Epithelial cell of esophagus (primary cell): ENCODE measurements at regions not wholly inside any gene's neighbourhood (a gene's known extent, or its start where the extent isn't known, plus 50 kb on each side); places are given as distances from the start of the nearest gene placed in this dataset.
"Not testable (repeated sequence)": the region's sequence is repeated elsewhere in the genome, so short reads cannot be mapped to it uniquely, and the experiment has no call there.

Source experiments
- DNase-seq: peaks from one replicate; pipeline ENCODE4 v3.0.0; 2010; ENCODE audit warnings: low read depth
- H3K4me3 ChIP-seq: 2 replicates; pipeline ENCODE4 v1.5.1; 2011; ENCODE audit warnings: mild to moderate bottlenecking, low read length, control low read depth
- TF ChIP-seq, protein P1 (sequence below): IDR thresholded peaks from 2 replicates; pipeline ENCODE4 v1.5.1; 2011; ENCODE audit warnings: low read depth, mild to moderate bottlenecking, low read length, control low read depth, inconsistent platforms; ENCODE audit not compliant: insufficient read depth; ENCODE audit errors: missing control alignments

DNA sequence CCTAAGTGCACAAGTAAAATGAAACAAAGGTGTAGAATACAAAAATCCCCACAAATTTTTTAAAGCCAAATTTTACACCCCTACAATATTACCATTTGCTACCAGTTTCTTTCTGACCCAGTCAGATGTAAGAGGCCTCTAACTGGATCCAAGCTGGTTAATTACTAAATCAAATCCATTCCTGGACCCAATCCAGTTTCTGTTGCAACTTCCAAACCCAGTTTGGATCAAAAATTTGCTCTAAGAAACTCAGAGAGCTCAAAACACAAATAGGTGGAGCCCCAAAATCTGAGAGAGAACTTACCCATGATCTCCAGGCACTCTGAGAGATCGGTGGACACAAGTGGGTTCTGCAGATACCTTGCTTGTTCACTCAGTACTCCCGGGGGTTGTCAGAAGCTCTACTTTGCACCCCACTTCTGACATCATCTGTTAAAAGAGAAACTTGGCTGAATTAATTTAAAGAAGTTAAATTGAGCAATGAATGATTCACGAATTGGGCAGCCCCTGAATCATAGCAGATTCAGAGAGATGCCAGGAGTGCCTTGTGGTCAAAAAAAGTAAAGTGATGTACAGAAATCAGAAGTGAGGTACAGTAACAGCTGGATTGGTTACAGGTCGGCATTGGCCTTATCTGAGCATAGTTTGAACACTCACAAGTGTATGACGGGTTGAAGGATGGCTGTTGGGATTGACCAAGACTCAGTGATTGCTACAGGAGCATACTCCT is 448.0 kb downstream of the KCNT2 start:
- DNase-seq = peak; percentile 88
- TF ChIP-seq, protein P1, sequence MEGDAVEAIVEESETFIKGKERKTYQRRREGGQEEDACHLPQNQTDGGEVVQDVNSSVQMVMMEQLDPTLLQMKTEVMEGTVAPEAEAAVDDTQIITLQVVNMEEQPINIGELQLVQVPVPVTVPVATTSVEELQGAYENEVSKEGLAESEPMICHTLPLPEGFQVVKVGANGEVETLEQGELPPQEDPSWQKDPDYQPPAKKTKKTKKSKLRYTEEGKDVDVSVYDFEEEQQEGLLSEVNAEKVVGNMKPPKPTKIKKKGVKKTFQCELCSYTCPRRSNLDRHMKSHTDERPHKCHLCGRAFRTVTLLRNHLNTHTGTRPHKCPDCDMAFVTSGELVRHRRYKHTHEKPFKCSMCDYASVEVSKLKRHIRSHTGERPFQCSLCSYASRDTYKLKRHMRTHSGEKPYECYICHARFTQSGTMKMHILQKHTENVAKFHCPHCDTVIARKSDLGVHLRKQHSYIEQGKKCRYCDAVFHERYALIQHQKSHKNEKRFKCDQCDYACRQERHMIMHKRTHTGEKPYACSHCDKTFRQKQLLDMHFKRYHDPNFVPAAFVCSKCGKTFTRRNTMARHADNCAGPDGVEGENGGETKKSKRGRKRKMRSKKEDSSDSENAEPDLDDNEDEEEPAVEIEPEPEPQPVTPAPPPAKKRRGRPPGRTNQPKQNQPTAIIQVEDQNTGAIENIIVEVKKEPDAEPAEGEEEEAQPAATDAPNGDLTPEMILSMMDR = no peak
- H3K4me3 ChIP-seq = no peak overlapping the region

DNA sequence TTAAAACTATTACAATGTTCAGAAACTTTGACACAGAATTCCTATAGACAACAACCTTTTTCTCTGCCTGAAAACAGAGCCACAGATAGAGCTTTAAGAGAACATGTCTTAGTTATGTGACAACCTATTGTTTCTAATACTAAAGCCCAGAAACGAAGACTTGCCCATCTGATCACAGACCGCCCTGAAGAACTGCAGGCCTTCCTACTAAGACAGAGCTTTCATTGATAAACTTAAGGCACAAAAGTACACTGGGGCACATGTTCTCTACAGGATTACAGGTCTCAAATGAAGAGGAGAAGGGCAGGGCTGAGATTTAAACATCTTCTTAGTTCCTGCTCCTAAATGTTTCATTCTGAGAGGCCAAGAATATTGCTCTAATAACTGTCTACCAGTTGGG is 452.7 kb downstream of the KCNT2 start:
- TF ChIP-seq, protein P1 = no peak
- no peak for DNase-seq
- H3K4me3 ChIP-seq = no peak overlapping the region

DNA sequence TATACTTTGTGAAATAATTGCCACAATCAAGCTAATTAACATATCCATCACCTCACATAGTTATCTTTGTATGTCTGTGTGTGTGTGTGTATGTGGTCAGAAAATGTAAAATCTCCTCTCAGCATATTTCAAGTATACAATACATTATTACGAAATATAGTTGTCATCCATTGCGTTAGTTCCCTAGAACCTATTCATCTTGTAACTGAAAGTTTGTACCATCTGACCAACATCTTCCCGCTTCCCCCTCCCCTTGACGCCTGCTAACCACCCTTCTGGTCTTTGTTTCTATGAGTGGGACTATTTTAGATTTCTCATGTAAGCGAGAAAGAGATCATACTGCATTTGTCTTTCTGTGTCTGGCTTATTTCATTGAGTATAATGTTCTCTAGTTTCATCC is 455.3 kb downstream of the KCNT2 start:
- TF ChIP-seq, protein P1 = no peak
- no peak overlapping the region for H3K4me3 ChIP-seq
- no peak for DNase-seq

DNA sequence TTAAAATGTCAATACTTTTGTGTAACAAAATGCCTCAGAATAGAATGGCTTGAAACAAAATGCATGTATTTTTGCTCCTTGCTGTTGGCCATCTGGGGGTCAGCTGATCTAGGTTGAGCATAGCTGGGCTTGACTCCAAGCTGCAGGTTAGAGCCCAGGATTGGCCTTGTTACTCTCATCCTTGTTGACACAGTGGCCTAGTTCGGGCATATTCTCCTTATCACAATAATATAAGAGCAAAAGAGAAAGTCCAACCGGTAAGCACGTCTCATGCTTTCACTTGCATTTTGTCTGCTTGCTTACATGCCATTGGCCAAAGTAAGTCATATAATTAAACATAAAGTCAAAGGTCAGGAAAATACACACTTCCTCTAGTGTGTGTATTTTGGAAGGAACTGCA is 456.2 kb downstream of the KCNT2 start:
- no peak overlapping the region for H3K4me3 ChIP-seq
- DNase-seq = no peak
- TF ChIP-seq, protein P1 = no peak

DNA sequence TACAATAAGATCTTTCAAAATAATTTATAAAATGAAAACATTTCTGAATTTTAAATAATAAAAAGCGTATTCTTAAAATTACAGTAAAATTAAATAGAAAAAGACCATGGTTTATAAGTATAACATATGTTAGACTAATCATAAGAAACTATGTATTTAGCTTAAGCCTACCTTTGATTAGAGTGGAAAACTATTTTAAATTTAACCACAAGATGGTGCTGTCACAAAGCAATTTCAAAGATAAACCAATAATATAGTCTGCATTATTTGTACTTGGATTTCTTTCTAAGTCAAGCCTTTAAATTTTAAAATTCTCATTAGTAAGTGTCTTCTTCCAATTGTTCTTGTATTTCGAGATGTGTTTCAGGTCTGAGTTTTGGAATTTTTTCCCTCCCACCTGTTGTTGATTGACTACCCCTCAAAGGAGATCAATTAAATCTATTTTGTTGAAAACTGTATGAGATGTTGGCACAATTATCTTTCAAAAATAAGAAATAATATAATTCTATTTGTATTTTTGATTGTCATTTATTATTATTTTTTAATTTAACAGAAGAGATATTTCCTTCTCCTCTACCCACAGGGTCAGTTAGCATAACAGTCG is 459.8 kb downstream of the KCNT2 start:
- peak; percentile 57 for DNase-seq
- no peak overlapping the region for H3K4me3 ChIP-seq
- TF ChIP-seq, protein P1 = peak; percentile 18

DNA sequence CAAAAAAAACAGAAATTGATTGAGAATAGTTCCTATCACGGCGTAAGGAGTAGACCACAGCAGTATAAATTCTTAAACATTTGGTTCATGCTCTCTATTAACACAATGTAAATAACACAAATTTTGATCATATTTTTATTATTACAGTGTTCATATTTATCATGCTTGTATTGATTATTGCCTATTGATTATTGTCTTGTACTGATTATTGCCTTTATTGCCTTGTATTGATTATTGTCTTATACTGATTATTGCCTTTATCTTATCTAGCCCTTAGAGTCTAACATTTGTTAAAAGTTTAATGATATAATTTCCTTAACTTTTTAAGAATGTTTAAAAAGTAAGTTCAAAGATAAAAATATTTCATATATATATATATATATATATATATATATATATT is 460.7 kb downstream of the KCNT2 start:
- TF ChIP-seq, protein P1 = no peak
- DNase-seq = no peak
- no peak overlapping the region for H3K4me3 ChIP-seq

DNA sequence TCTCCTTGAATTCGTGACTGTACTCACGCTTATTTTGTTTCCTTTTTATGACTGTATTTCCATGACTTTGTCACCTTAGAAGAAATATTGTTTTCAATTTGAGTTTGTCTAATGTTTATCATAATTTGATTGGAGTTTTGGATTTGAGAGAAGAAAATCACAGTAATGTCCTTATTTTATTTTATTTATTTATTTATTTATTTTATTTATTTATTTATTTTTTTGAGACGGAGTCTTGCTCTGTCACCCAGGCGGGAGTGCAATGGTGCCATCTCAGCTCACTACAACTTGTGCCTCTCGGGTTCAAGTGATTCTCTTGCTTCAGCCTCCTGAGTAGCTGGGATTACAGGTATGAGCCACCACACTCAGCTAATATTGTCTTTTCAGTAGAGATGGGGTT is 463.1 kb downstream of the KCNT2 start:
- not testable (repeated sequence) for H3K4me3 ChIP-seq, DNase-seq
